GM18502 (cell line): ENCODE measurements at regions not wholly inside any gene's neighbourhood (a gene's known extent, or its start where the extent isn't known, plus 50 kb on each side); places are given as distances from the start of the nearest gene placed in this dataset.

Experiments used
- ATAC-seq: cut with Tn5 transposase; IDR thresholded peaks from one replicate; pipeline ENCODE4 v1.9.1; 2021; ENCODE audit warnings: mild to moderate bottlenecking; ENCODE audit not compliant: unreplicated experiment, poor library complexity

- no peak for ATAC-seq
Measured at GRCh38 chr7:155893664-155894063, 81.4 kb upstream of the SHH start.

GRCh38 chr7:155893176-155893575 is 80.9 kb upstream of the SHH start:
- no peak for ATAC-seq

GRCh38 chr7:155889636-155890511 is 77.6 kb upstream of the SHH start:
- ATAC-seq = no peak

GRCh38 chr7:155887174-155887525 is 74.9 kb upstream of the SHH start:
- no peak for ATAC-seq

- ATAC-seq = no peak
Measured at GRCh38 chr7:155886391-155887173, 74.3 kb upstream of the SHH start.

GRCh38 chr7:155885167-155886155 is 73.2 kb upstream of the SHH start:
- ATAC-seq = no peak

GRCh38 chr7:155884225-155885166 is 72.2 kb upstream of the SHH start:
- ATAC-seq = no peak

GRCh38 chr7:155883491-155884224 is 71.4 kb upstream of the SHH start:
- no peak for ATAC-seq

GRCh38 chr7:155882596-155882995 is 70.3 kb upstream of the SHH start:
- ATAC-seq = no peak

GRCh38 chr7:155881471-155882350 is 69.4 kb upstream of the SHH start:
- no peak for ATAC-seq

GRCh38 chr7:155880721-155881120 is 68.5 kb upstream of the SHH start:
- no peak for ATAC-seq

GRCh38 chr7:155879592-155879991 is 67.3 kb upstream of the SHH start:
- no peak for ATAC-seq

- no peak for ATAC-seq
Measured at GRCh38 chr7:155878674-155879073, 66.4 kb upstream of the SHH start.

- ATAC-seq = no peak
Measured at GRCh38 chr7:155878250-155878649, 66.0 kb upstream of the SHH start.

GRCh38 chr7:155877167-155877566 is 64.9 kb upstream of the SHH start:
- ATAC-seq = no peak

- no peak for ATAC-seq
Measured at GRCh38 chr7:155874411-155874810, 62.1 kb upstream of the SHH start.

GRCh38 chr7:155874010-155874409 is 61.7 kb upstream of the SHH start:
- no peak for ATAC-seq
